CD4-positive, alpha-beta T cell treated with Interleukin-4 for 1 hour (primary cell): ENCODE measurements at regions not wholly inside any gene's neighbourhood (a gene's known extent, or its start where the extent isn't known, plus 50 kb on each side); places are given as distances from the start of the nearest gene placed in this dataset.
"Not testable (repeated sequence)": the region's sequence is repeated elsewhere in the genome, so short reads cannot be mapped to it uniquely, and the experiment has no call there.

ENCODE experiments used
- DNase-seq, 2 donors: peaks; one replicate each; pipeline ENCODE4 v3.0.0-alpha.2; 2020 to 2022

- DNase-seq = no peak
Observed at GRCh38 chr3:103210583-103210982, 775.8 kb downstream of the ZPLD1 start.

GRCh38 chr3:103218146-103218545 is 783.3 kb downstream of the ZPLD1 start:
- DNase-seq = no peak

- no peak for DNase-seq
Observed at GRCh38 chr3:103218793-103219192, 784.0 kb downstream of the ZPLD1 start.

GRCh38 chr3:103227651-103228050 is 792.8 kb downstream of the ZPLD1 start:
- DNase-seq = no peak

- DNase-seq = no peak
Observed at GRCh38 chr3:103247459-103247858, 812.6 kb downstream of the ZPLD1 start.

- not testable (repeated sequence) for DNase-seq
Observed at GRCh38 chr3:103254827-103255226, 820.0 kb downstream of the ZPLD1 start.

- no peak for DNase-seq
Observed at GRCh38 chr3:103269287-103269686, 834.5 kb downstream of the ZPLD1 start.

GRCh38 chr3:103271575-103271974 is 836.8 kb downstream of the ZPLD1 start:
- no peak for DNase-seq

GRCh38 chr3:103295974-103296570 is 861.3 kb downstream of the ZPLD1 start:
- DNase-seq = no peak

- not testable (repeated sequence) for DNase-seq
Observed at GRCh38 chr3:103297502-103297901, 862.7 kb downstream of the ZPLD1 start.

GRCh38 chr3:103306104-103306503 is 871.3 kb downstream of the ZPLD1 start:
- DNase-seq = no peak

GRCh38 chr3:103308921-103309320 is 874.1 kb downstream of the ZPLD1 start:
- no peak for DNase-seq

- DNase-seq = no peak
Observed at GRCh38 chr3:103319912-103320311, 885.1 kb downstream of the ZPLD1 start.

GRCh38 chr3:103337179-103337845 is 902.5 kb downstream of the ZPLD1 start:
- DNase-seq = no peak

- DNase-seq = no peak
Observed at GRCh38 chr3:103341078-103341606, 906.3 kb downstream of the ZPLD1 start.

- no peak for DNase-seq
Observed at GRCh38 chr3:103342205-103342731, 907.5 kb downstream of the ZPLD1 start.

- no peak for DNase-seq
Observed at GRCh38 chr3:103349760-103350159, 914.9 kb downstream of the ZPLD1 start.

- no peak for DNase-seq
Observed at GRCh38 chr3:103365467-103365866, 930.7 kb downstream of the ZPLD1 start.

GRCh38 chr3:103367481-103367880 is 932.7 kb downstream of the ZPLD1 start:
- DNase-seq = no peak

GRCh38 chr3:103371411-103371810 is 936.6 kb downstream of the ZPLD1 start:
- DNase-seq = no peak

- no peak for DNase-seq
Observed at GRCh38 chr3:103372031-103372430, 937.2 kb downstream of the ZPLD1 start.

- no peak for DNase-seq
Observed at GRCh38 chr3:103380391-103380790, 945.6 kb downstream of the ZPLD1 start.

- DNase-seq = no peak
Observed at GRCh38 chr3:103381296-103382079, 946.7 kb downstream of the ZPLD1 start.
